K562 (cell line): ENCODE measurements at regions not wholly inside any gene's neighbourhood (a gene's known extent, or its start where the extent isn't known, plus 50 kb on each side); places are given as distances from the start of the nearest gene placed in this dataset.

ENCODE experiments used
- ATAC-seq: fragments of 200-7000 bp; cut with Tn5 transposase; 3 replicates; pipeline ENCODE4 v1.9.1; 2020; ENCODE audit warnings: moderate library complexity
- BruUV-seq: library from RNA; stranded (reverse); fragments of 400-500 nt; replicated peaks from 2 replicates; lab custom pipeline; 2021; lab: Mats Ljungman, UMichigan
- CTCF ChIA-PET: fragments of 300-600 bp; formaldehyde crosslinking; extraction: SDS; loops from one replicate; lab custom pipeline; 2021; ENCODE audit warnings: low intra/inter-chr PET ratio; lab: Yijun Ruan, JAX
- POLR2A ChIA-PET: fragments of 300-600, 350-650 bp; sonication (Branson Sonifier 250); formaldehyde crosslinking; extraction: SDS; loops from one replicate; lab custom pipeline; 2021; ENCODE audit warnings: antibody characterized with exemption, inconsistent platforms; lab: Yijun Ruan, JAX
- DNase-seq, 4 experiments: peaks; one replicate each; pipeline versions ENCODE4 v3.0.0 to v3.0.0-alpha.2; 2011 to 2018; ENCODE audit warnings: low spot score in 3 of 4, mixed read lengths in 3 of 4; ENCODE audit errors: extremely low read depth in 1 of 4
- FAIRE-seq: peaks from 2 replicates; lab custom pipeline; 2011; peaks lifted over from hg19 to GRCh38; lab: Jason Lieb, UNC
- H2AFZ ChIP-seq: 2 replicates; pipeline ENCODE4 v1.6.0; 2011; ENCODE audit warnings: low read depth, low read length, control low read depth, inconsistent platforms
- H3K27ac ChIP-seq: fragments of 200-600 bp; 3 replicates; pipeline ENCODE4 v1.8.0; 2011; ENCODE audit warnings: low read depth, mild to moderate bottlenecking, control low read depth, inconsistent platforms, low read length, moderate library complexity, mixed read lengths; ENCODE audit errors: extremely low read depth
- H3K27me3 ChIP-seq, 2 experiments: fragments of 300-600 bp in 1 of 2; 2 replicates in 1 of 2; 3 replicates in 1 of 2; pipeline versions ENCODE4 v1.6.0 to v1.8.0; 2011; ENCODE audit warnings: inconsistent platforms in 2 of 2, low read length in 2 of 2, mild to moderate bottlenecking in 1 of 2, mixed read lengths in 1 of 2, moderate library complexity in 1 of 2; ENCODE audit not compliant: control insufficient read depth in 2 of 2, insufficient read depth in 2 of 2
- H3K36me3 ChIP-seq: fragments of 300-600 bp; 3 replicates; pipeline ENCODE4 v1.8.0; 2011; ENCODE audit warnings: mild to moderate bottlenecking, low read length, inconsistent platforms; ENCODE audit not compliant: control insufficient read depth, insufficient read depth
- H3K4me1 ChIP-seq, 2 experiments: fragments of 200-600 bp in 1 of 2; replicated peaks in 1 of 2; 2 replicates in 1 of 2; 3 replicates in 1 of 2; pipeline versions ENCODE4 v1.5.1 to v1.8.0; 2011; ENCODE audit warnings: inconsistent platforms in 2 of 2, low read length in 2 of 2, mild to moderate bottlenecking in 1 of 2, mixed read lengths in 1 of 2, moderate library complexity in 1 of 2; ENCODE audit not compliant: control insufficient read depth in 2 of 2, insufficient read depth in 2 of 2
- H3K4me2 ChIP-seq: 2 replicates; pipeline ENCODE4 v1.6.1; 2011; ENCODE audit warnings: low read length, control low read depth, inconsistent platforms, mixed read lengths; ENCODE audit not compliant: insufficient read depth
- H3K4me3 ChIP-seq: fragments of 200-600 bp; sonication (generic), shearing (Covaris generic); 2 replicates; pipeline ENCODE4 v1.5.1; 2016; ENCODE audit warnings: control low read depth, inconsistent platforms
- H3K79me2 ChIP-seq: fragments of 200-600 bp; 3 replicates; pipeline ENCODE4 v1.8.0; 2011; ENCODE audit warnings: low read length, inconsistent platforms; ENCODE audit not compliant: control insufficient read depth, insufficient read depth
- H3K9ac ChIP-seq, 2 experiments: 2 replicates each; pipeline versions ENCODE4 v1.6.0 to v1.6.1; 2011; ENCODE audit warnings: low read depth in 2 of 2, low read length in 2 of 2, control low read depth in 1 of 2, inconsistent platforms in 1 of 2, mild to moderate bottlenecking in 1 of 2, mixed read lengths in 1 of 2; ENCODE audit not compliant: insufficient read depth in 1 of 2
- H3K9me1 ChIP-seq: one replicate; pipeline ENCODE4 v1.6.0; 2011; ENCODE audit warnings: inconsistent platforms, mild to moderate bottlenecking, low read length, moderate library complexity; ENCODE audit not compliant: control insufficient read depth, insufficient read depth
- H3K9me3 ChIP-seq: replicated peaks from 2 replicates; pipeline ENCODE4 v1.5.1; 2011; ENCODE audit warnings: low read depth, low read length, inconsistent platforms; ENCODE audit not compliant: control insufficient read depth, insufficient read depth
- H4K20me1 ChIP-seq: replicated peaks from 2 replicates; pipeline ENCODE4 v1.6.1; 2011; ENCODE audit warnings: low read length, inconsistent platforms, mixed read lengths; ENCODE audit not compliant: control insufficient read depth, insufficient read depth
- ATF3 ChIP-seq, 2 experiments: fragments of 450-650 bp in 1 of 2; sonication (generic) in 1 of 2; formaldehyde crosslinking in 1 of 2; IDR thresholded peaks in 1 of 2; conservative IDR thresholded peaks in 1 of 2; 2 replicates each; pipeline versions ENCODE4 v1.6.1 to v1.8.1; 2016 to 2023; ENCODE audit warnings: mild to moderate bottlenecking in 2 of 2, moderate library complexity in 2 of 2, inconsistent platforms in 1 of 2, missing genetic modification reagents in 1 of 2
- ESRRA ChIP-seq: fragments of 450-650 bp; IDR thresholded peaks from 2 replicates; pipeline ENCODE4 v1.6.1; 2014; ENCODE audit warnings: low read depth, mild to moderate bottlenecking, moderate library complexity, borderline replicate concordance
- SETDB1 ChIP-seq: IDR thresholded peaks from one replicate; pipeline ENCODE4 v1.6.1; 2012; ENCODE audit warnings: low read length, control low read depth, inconsistent platforms
- STAG1 ChIP-seq: sonication (generic); formaldehyde crosslinking; IDR thresholded peaks from 2 replicates; pipeline ENCODE4 v1.5.0; 2020; ENCODE audit warnings: missing genetic modification reagents, borderline replicate concordance
- WGBS: fragments of 100-300 bp; shearing (Covaris generic); methylation state at CpG from one replicate; pipeline ENCODE4 v1.1.6; 2016; ENCODE audit warnings: low coverage, mixed read lengths; ENCODE audit not compliant: insufficient coverage; ENCODE audit errors: missing lambda C conversion rate; 5-methylcytosine and 5-hydroxymethylcytosine counted together
- in situ Hi-C: fragments of 300-500 bp; cut with MboI; formaldehyde crosslinking; loops from 4 replicates; pipeline ENCODE4 v1.15.0; 2018; ENCODE audit warnings: inconsistent platforms, mixed read lengths
- intact Hi-C: fragments of 100-400 bp; cut with micrococcal nuclease; formaldehyde crosslinking; loops from 2 replicates; pipeline ENCODE4 v1.14.2; 2022
- TF ChIP-seq, protein P1 (sequence below): fragments of 450-650 bp; IDR thresholded peaks from 2 replicates; pipeline ENCODE4 v1.6.1; 2016; ENCODE audit warnings: low read depth

DNA sequence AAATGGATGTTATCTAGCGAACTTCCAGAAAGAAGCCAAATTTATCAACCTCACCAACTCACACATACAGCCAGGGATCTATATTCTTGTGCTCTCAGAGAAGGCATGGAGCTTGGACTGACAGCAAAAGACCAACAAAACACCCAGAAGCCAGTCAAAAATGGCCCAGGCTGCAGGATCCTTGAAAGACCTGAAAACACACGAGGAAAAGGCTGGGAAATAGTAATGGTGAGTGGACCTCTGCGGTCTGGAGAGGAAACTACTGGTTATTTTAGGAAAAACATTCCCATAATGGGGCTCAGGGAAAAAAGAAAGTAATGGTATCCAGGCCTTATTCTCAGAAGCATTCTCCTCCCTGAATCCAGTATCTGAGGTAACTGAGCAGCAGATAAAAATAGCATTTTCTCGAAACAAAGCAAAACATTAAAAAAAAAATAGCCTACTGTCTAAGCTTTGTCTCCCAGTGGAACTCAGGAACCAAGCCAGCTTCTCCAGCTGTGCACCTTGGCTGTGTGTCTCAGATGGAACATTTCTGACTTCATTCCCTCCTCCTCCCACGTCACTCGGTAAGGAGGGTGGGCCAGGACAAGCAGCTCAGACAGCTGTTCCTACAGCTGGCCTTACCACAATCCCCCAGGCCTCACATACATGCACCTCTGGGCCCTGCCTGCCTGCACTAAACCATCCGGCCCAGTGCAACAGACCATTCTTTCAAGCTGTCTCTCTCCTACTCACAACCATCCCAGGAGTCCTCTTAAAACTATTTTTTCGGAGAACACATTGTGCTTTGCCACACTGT, 249.9 kb downstream of the DAD1 start:
- no peak overlapping the region for H3K4me2 ChIP-seq
- H3K27me3 ChIP-seq = no peaks in the 10 kb centered on the region
- ATAC-seq (no peak), FAIRE-seq (no peak)
- H3K9ac ChIP-seq = no peak overlapping the region
- H3K27ac ChIP-seq = no peak overlapping the region
- no peaks in the 10 kb centered on the region for H3K79me2 ChIP-seq
- peaks cover 0 to 39% of the 10 kb centered on the region in 2 experiments; a peak in 4 of 5 replicates for H3K4me1 ChIP-seq
- no peaks in the 10 kb centered on the region for H3K9me1 ChIP-seq
- no TSS peak for BruUV-seq
- no peaks in the 10 kb centered on the region for H3K9me3 ChIP-seq
- no peak overlapping the region; the same call in 1 of the 2 replicates for H2AFZ ChIP-seq
- in situ Hi-C loops = no loop called here
- intact Hi-C loops = no loop called here
- no peaks in the 10 kb centered on the region for H4K20me1 ChIP-seq
- H3K4me3 ChIP-seq = no peak overlapping the region
- POLR2A ChIA-PET = interaction anchor here (1.1 kb wide), 1 partner anchor 14 kb away, joined by 3 read pairs; no protein-coding TSS in a partner anchor
- TF ChIP-seq ATF3 (IDR thresholded peaks at IDR 0.05) = no peak
- no peak for TF ChIP-seq ATF3 (CRISPR knock-in tag; conservative IDR thresholded peaks at IDR 0.05)
- TF ChIP-seq, protein P1, sequence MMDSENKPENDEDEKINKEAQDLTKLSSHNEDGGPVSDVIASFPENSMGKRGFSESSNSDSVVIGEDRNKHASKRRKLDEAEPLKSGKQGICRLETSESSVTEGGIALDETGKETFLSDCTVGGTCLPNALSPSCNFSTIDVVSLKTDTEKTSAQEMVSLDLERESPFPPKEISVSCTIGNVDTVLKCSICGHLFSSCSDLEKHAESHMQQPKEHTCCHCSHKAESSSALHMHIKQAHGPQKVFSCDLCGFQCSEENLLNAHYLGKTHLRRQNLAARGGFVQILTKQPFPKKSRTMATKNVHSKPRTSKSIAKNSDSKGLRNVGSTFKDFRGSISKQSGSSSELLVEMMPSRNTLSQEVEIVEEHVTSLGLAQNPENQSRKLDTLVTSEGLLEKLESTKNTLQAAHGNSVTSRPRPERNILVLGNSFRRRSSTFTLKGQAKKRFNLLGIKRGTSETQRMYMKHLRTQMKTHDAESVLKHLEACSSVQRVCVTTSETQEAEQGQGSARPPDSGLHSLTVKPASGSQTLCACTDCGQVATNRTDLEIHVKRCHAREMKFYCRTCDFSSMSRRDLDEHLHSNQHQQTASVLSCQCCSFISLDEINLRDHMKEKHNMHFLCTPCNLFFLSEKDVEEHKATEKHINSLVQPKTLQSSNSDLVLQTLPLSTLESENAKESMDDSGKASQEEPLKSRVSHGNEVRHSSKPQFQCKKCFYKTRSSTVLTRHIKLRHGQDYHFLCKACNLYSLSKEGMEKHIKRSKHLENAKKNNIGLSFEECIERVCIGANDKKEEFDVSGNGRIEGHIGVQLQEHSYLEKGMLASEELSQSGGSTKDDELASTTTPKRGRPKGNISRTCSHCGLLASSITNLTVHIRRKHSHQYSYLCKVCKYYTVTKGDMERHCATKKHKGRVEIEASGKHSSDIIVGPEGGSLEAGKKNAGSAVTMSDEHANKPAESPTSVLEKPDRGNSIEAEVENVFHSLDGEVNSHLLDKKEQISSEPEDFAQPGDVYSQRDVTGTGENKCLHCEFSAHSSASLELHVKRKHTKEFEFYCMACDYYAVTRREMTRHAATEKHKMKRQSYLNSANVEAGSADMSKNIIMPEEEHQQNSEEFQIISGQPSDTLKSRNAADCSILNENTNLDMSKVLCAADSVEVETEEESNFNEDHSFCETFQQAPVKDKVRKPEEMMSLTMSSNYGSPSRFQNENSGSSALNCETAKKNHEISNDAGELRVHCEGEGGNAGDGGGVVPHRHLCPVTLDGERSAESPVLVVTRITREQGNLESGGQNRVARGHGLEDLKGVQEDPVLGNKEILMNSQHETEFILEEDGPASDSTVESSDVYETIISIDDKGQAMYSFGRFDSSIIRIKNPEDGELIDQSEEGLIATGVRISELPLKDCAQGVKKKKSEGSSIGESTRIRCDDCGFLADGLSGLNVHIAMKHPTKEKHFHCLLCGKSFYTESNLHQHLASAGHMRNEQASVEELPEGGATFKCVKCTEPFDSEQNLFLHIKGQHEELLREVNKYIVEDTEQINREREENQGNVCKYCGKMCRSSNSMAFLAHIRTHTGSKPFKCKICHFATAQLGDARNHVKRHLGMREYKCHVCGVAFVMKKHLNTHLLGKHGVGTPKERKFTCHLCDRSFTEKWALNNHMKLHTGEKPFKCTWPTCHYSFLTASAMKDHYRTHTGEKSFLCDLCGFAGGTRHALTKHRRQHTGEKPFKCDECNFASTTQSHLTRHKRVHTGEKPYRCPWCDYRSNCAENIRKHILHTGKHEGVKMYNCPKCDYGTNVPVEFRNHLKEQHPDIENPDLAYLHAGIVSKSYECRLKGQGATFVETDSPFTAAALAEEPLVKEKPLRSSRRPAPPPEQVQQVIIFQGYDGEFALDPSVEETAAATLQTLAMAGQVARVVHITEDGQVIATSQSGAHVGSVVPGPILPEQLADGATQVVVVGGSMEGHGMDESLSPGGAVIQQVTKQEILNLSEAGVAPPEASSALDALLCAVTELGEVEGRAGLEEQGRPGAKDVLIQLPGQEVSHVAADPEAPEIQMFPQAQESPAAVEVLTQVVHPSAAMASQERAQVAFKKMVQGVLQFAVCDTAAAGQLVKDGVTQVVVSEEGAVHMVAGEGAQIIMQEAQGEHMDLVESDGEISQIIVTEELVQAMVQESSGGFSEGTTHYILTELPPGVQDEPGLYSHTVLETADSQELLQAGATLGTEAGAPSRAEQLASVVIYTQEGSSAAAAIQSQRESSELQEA = no peak
- no peak for TF ChIP-seq ESRRA
- no peak for TF ChIP-seq STAG1 (CRISPR knock-in tag)
- TF ChIP-seq SETDB1 = no peak
- TF ChIP-seq, all 486 proteins: peak for 0
- H3K36me3 ChIP-seq = no peaks in the 10 kb centered on the region
- peak in 1 of 4 experiments; percentile 4 for DNase-seq
- CTCF ChIA-PET = no interaction called here
- 29% methylated on average over 8 of the region's 8 CpGs for WGBS
